ENCODE measurements at regions not wholly inside any gene's neighbourhood (a gene's known extent, or its start where the extent isn't known, plus 50 kb on each side); places are given as distances from the start of the nearest gene placed in this dataset.

DNA sequence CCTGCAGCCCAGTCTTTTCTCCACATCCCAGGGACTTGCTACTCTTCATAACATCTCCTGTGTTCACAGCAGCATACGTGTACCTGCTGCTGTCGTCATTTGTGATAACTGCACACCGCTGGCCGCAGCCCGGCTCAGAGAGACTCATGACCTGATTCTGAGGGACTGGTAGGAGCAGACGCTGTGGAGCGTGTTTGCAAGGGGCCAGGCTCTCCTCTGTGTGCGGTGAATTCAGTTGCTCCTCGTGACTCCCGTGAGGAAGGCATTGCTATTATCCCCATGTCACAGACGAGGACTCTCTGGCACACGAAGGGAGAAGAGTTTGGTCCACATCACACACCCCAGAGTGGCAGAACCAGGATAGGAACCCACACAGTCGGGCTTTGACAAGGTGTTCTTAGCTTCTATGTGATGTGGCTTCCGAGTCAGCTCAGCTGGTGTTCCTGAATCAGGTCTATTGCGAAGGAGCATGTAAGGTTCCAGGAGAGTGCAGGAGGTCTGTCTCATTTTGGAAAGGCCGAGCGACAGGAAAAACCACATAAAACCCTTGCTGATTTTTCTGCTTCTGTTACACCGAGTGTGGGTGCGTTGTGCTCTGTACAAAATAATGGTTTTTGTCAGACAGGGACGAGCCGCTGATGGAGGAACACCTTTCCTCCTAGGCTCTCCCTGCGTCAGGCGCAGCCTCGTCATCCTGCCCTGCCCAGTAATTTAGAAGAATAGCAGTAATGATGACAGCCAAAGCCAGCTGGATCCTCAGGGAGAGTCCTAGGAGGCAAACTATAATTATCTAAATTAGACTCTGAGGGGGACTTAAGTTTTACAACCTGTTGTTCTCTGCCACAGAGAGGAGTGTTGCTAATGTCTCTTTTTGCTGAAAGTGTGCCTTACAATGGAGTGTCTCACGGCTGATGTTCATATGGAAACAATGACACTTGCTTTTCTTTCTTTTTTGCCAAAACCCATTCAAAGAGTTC is 157.5 kb upstream of the RGMA start:
- DNase-seq (ENCODE audit: low read depth in 1 of 2, low spot score in 1 of 2) = no peak

GRCh38 chr15:93245661-93246042 is 156.6 kb upstream of the RGMA start:
- no peak for DNase-seq (ENCODE audit: low read depth in 1 of 2, low spot score in 1 of 2)

GRCh38 chr15:93244696-93245660 is 156.0 kb upstream of the RGMA start:
- DNase-seq (ENCODE audit: low read depth in 1 of 2, low spot score in 1 of 2) = no peak

DNA sequence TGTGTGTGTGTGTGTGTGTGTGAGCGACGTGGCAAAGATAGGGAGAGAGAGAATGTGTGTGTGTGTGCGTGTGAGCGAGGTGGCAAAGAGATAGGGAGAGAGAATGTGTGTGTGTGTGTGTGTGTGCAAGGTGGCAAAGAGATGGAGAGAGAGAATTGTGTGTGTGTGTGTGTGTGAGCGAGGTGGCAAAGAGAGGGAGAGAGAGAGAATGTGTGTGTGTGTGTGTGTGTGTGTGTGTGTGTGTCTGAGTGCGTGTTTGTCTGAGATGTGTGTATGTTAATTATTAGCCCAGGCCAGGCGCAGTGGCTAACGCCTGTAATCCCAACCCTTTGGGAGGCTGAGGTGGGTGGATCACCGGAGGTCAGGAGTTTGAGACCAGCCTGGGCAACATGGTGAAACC is 154.6 kb upstream of the RGMA start:
- no peak for DNase-seq (ENCODE audit: low read depth in 1 of 2, low spot score in 1 of 2)

DNA sequence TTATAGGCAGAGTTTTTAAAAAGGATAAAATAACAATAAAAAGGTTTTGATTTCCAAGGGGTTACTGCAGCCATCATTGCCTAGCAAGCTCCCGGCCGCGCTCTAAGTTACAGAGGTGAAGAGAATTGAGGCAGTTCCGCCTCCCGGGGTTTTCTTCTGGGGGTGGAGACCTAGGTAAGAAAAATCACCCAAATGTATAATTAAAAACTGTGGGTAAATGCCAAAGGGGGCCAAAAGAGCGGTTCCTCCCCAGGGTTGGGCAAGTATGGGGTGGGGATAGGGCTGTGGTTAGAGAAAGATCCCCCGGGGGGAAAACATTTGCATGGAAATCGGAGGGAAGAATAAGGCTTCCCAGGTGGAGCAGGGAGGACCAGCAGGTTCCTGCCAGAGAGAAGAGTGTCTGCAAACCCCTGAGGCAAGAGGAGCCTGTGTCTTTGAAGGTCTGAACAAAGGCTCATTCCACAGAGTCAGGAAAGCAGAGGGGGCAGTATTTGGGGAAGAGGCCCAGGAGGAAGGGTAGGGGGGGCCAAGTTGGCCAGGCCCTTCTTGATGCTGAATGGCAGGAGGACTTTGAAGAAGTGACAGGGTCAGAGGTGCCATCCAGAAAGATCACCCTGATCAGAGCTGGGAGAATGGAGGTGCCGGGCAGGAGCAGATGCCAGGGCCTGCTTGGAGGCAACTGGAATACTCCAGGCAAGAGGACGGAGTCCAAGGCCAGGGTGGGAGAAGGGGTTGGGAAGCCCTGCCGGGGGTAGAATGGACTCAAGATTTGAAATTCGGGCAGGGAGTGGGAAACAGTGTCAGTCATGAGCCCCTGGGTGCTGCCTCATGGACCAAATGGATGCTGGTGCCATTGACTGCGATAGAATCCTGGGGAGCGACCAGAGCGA is 152.9 kb upstream of the RGMA start:
- DNase-seq (ENCODE audit: low read depth in 1 of 2, low spot score in 1 of 2) = no peak

DNA sequence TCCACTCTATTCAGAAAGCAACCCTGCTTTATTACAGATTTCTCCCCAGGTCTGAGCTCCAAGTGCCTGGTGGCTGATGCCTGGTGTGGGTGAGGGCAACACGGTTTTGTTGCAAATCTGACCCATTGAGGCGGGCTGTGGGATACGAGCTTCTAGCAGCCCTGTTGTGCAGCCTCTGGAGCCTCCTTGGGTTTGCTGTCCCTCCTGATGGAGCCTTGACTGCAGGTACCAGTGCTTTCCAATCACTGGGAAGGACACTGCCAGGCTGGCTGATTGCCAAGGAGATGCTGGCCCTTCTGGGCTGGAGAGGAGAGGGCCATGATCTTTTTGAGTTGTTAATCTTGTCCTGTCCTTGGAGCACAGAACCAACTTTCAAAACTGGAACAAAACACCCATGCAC is 151.0 kb upstream of the RGMA start:
- DNase-seq (ENCODE audit: low read depth in 1 of 2, low spot score in 1 of 2) = no peak

DNA sequence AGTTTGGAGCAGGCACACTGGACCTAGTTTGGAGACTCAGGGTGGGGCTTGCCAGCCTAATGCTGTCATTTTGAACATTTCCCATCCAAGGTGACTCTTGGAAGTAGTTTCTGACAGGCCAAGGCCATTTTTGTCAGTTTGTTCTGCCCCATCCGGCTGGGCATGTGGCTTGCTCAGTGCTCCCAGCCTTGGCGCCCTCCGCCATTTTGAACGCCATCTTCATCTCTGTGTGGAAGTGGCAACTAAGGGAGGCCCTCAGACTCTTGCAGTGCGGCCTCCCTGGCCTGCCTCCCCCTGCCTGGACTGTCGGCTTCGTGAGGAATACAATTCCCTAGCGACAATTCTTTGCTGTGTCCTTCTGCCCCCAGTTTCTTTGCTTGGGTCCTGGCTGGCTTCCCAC is 150.6 kb upstream of the RGMA start:
- DNase-seq (ENCODE audit: low read depth in 1 of 2, low spot score in 1 of 2) = no peak

DNA sequence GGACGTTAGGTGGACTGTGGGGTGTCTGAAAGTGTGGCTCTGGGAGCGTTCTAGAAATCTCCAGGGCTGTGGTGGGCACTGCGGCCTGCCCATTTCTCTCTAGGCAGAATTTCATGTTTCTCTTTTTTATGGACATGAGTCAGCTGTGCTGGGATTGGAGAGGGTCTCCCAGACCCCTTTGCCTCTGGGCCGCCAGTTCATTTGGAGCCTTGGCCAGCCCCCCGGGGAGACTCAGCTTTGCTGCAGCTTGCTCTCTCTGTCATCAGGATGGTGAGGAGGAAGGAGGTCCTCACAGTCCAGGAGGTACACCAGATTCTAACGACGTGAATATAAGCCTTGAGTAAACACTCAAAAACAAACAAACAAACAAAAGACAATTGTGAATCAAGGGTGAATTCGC is 149.6 kb upstream of the RGMA start:
- no peak for DNase-seq (ENCODE audit: low read depth in 1 of 2, low spot score in 1 of 2)

GRCh38 chr15:93235926-93236780 is 147.1 kb upstream of the RGMA start:
- no peak for DNase-seq (ENCODE audit: low read depth in 1 of 2, low spot score in 1 of 2)

DNA sequence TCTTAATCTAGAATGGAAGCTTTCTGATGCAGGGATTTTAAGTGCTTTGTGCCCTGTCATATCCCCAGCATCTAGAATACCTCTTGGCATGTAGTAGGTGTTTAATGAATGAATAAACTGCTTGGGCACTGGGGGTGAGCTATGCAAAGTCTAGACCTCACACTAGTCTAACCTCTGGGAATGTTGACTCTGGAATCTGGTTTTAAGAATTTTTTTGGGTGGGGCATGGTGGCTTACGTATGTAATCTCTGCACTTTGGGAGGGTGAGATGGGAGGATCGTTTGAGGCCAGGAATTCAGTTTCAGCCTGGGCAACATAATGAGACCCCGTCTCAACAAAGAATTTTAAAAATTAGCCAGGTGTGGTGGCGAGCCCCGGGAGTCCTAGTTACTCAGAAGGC is 146.3 kb upstream of the RGMA start:
- no peak for DNase-seq (ENCODE audit: low read depth in 1 of 2, low spot score in 1 of 2)

DNA sequence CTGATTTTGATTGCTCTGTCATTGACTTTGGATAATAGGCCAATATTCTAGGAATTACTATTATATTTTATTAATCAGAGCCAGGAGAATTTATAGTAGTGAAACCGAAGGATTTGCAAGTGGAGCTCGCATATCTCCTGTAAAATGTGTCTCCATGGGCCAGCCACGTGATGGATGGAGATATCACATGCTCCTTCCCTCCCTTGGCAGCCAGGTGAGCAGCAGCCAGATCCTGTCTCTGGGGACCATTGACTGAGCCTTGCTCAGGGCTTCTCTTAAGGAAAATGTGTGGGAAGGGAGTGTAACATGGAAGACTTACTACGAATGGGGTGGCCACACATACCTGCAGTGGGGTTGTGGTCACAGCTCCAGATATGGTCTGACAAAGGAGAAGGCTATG is 144.7 kb upstream of the RGMA start:
- no peak for DNase-seq (ENCODE audit: low read depth in 1 of 2, low spot score in 1 of 2)

DNA sequence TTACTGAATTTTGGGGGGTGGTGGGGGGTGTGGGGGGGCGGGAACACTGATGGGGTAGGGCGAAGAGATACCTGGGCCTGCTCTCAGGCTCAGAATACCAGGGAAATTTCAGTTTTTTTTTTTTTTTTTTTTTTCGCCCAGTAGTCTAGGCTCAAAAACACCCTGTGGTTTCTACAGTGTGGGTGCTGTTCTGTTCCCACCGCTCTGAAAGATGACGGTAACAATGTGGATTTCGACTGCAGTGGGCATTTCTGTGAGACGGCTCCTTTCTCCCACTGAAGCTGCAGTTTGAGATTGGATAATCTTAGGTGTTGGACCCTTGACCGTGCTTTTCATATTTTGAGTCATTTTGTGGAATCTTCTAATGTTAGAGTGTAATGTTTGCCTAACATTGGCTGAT is 143.8 kb upstream of the RGMA start:
- no peak for DNase-seq (ENCODE audit: low read depth in 1 of 2, low spot score in 1 of 2)

GRCh38 chr15:93231994-93232393 is 143.0 kb upstream of the RGMA start:
- no peak for DNase-seq (ENCODE audit: low read depth in 1 of 2, low spot score in 1 of 2)

- no peak for DNase-seq (ENCODE audit: low read depth in 1 of 2, low spot score in 1 of 2)
These were observed 142.4 kb upstream of the RGMA start for GRCh38 chr15:93231261-93231925.

- no peak for DNase-seq (ENCODE audit: low read depth in 1 of 2, low spot score in 1 of 2)
These were observed 139.5 kb upstream of the RGMA start for GRCh38 chr15:93228546-93228945.

DNA sequence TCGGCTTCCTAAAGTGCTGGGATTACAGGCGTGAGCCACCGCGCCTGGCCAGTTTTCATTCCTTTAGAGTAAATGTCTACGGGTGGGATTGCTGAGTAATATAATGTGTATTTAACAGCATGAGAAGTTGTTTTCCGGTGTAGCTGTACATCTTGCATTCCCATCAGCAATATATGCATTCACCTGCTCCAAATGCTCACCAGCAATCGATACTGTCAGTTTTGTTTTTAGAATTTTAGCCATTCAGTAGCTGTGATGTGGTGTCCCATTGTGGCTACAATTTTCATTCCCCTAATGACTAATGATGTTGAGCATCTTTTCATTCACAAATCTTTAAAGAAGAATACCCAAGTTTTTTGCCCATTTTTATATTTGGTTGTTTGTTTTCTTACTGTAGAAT is 134.8 kb upstream of the RGMA start:
- DNase-seq (ENCODE audit: low read depth in 1 of 2, low spot score in 1 of 2) = no peak

- DNase-seq (ENCODE audit: low read depth in 1 of 2, low spot score in 1 of 2) = no peak
These were observed 132.7 kb upstream of the RGMA start for GRCh38 chr15:93221759-93222158.

GRCh38 chr15:93219859-93220420 is 130.9 kb upstream of the RGMA start:
- no peak for DNase-seq (ENCODE audit: low read depth in 1 of 2, low spot score in 1 of 2)

DNA sequence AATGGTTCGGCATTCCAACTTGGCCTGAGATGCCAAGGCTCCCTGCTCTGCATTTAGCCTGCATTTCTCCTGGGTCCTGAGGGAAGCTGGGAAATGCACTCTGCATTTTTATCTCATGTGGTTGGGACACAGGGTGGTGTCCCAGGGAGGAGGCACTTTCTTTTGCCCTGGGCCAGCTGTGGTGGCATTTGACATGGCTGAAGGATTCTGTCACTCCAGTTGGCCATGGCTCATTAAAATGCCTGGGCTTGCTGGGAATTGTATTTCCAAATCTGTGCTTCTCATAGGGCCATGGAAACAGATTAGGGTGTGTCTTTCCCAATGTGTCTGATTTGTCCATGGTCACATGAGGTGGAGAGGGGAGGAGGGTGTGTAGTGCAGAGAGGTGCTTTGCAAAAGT is 128.3 kb upstream of the RGMA start:
- no peak for DNase-seq (ENCODE audit: low read depth in 1 of 2, low spot score in 1 of 2)

Measured in stimulated activated CD4-positive, alpha-beta T cell treated with anti-CD3 and anti-CD28 coated beads, Interleukin-15, amount 100 ng/mL, for 1 hour (primary cell).